ENCODE measurements at regions not wholly inside any gene's neighbourhood (a gene's known extent, or its start where the extent isn't known, plus 50 kb on each side); places are given as distances from the start of the nearest gene placed in this dataset.

GRCh38 chr12:58030566-58031279 lies 89.4 kb downstream of the ATP23 start:
- TF ChIP-seq CTCF (IDR thresholded peaks at IDR 0.05): no peak

DNA sequence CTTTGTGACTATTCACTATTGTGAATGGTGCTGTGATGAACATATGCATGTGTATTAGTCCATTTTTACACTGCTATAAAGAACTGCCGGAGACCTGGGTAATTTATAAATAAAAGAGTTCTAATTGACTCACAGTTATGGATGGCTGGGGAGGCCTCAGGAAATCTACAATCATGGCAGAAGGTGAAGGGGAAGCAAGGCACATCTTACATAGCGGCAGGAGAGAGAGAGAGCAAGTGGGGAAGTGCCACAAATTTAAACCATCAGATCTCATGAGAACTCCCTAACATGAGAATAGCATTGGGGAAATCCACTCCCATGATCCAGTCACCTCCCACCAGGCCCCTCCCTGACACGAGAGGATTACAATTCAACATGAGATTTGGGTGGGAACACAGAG lies 90.8 kb downstream of the ATP23 start:
- TF ChIP-seq CTCF (IDR thresholded peaks at IDR 0.05): no peak

DNA sequence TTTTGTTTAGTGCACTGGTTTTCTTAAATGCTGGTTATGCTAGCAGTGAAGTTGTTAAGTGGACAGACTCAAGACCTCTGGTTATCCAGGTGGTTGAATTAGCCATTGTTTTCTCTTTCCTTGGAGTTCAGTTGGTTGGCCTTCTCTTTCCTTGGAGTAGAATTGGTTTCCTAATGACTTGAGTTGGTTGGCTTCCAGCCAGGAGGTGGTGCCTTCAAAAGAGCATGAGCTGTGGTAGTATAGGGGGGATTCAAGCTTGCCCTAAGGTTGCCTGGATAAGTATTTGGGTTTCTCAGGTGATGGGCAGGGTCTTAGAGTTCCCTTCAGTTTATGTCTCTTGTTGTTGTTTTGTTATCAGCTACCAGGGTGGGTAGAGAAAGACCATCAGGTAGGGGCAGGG lies 92.5 kb downstream of the ATP23 start:
- TF ChIP-seq CTCF (IDR thresholded peaks at IDR 0.05): no peak

GRCh38 chr12:58034311-58034710 lies 92.9 kb downstream of the ATP23 start:
- TF ChIP-seq CTCF (IDR thresholded peaks at IDR 0.05): no peak

GRCh38 chr12:58034712-58035111 lies 93.3 kb downstream of the ATP23 start:
- TF ChIP-seq CTCF (IDR thresholded peaks at IDR 0.05): no peak

GRCh38 chr12:58041441-58041840 lies 100.1 kb downstream of the ATP23 start:
- TF ChIP-seq CTCF (IDR thresholded peaks at IDR 0.05): no peak

DNA sequence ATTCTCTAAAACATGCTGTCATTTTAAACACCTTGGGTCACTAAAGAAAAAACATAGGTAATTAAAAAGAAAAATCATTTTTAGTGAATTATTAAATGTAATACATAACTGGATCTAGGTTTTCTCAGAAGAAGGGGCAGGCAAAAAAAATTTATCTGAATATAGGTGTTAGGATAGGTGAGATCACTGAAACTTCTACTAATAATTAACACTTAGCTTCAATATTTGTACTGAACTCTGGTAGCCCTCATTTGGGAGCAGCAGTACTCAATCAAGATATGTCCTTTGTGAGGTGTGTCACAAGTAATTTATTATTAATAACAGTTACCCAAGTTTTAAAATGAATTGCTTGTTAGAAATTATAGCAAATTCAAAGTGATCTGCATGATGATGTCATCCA lies 103.6 kb downstream of the ATP23 start:
- TF ChIP-seq CTCF (IDR thresholded peaks at IDR 0.05): no peak

- no peak for TF ChIP-seq CTCF (IDR thresholded peaks at IDR 0.05)
These were observed 104.9 kb downstream of the ATP23 start for GRCh38 chr12:58046271-58046670.

Data from LNCAP (cell line).